NCI-H1105 treated with DMSO at 0.1 percent for 48 hours (cell line): ENCODE measurements at regions not wholly inside any gene's neighbourhood (a gene's known extent, or its start where the extent isn't known, plus 50 kb on each side); places are given as distances from the start of the nearest gene placed in this dataset.
"Not testable (repeated sequence)": the region's sequence is repeated elsewhere in the genome, so short reads cannot be mapped to it uniquely, and the experiment has no call there.

ENCODE experiments used
- DNase-seq: peaks from one replicate; lab custom pipeline; 2025; lab: John Stamatoyannopoulos, UW

GRCh38 chr15:84153655-84154140 lies 81.9 kb upstream of the GOLGA6L4 start:
- not testable (repeated sequence) for DNase-seq

GRCh38 chr15:84154314-84154713 lies 81.3 kb upstream of the GOLGA6L4 start:
- not testable (repeated sequence) for DNase-seq

- DNase-seq = not testable (repeated sequence)
Observed at GRCh38 chr15:84154787-84155186, 80.8 kb upstream of the GOLGA6L4 start.

GRCh38 chr15:84155792-84156587 lies 79.6 kb upstream of the GOLGA6L4 start:
- not testable (repeated sequence) for DNase-seq

- not testable (repeated sequence) for DNase-seq
Observed at GRCh38 chr15:84156588-84156840, 79.1 kb upstream of the GOLGA6L4 start.

GRCh38 chr15:84157056-84157632 lies 78.4 kb upstream of the GOLGA6L4 start:
- not testable (repeated sequence) for DNase-seq

GRCh38 chr15:84157857-84158256 lies 77.7 kb upstream of the GOLGA6L4 start:
- DNase-seq = not testable (repeated sequence)

- DNase-seq = not testable (repeated sequence)
Observed at GRCh38 chr15:84159346-84160269, 76.0 kb upstream of the GOLGA6L4 start.

GRCh38 chr15:84164423-84165292 lies 70.9 kb upstream of the GOLGA6L4 start:
- DNase-seq = not testable (repeated sequence)

- DNase-seq = not testable (repeated sequence)
Observed at GRCh38 chr15:84170029-84170428, 65.5 kb upstream of the GOLGA6L4 start.

- not testable (repeated sequence) for DNase-seq
Observed at GRCh38 chr15:84173231-84173610, 62.4 kb upstream of the GOLGA6L4 start.
